Activated CD4-positive, CD25-positive, alpha-beta regulatory T cell treated with anti-CD3 and anti-CD28 coated beads, Interleukin-2, amount 50 U/mL, for 16 hours (primary cell): ENCODE measurements at regions not wholly inside any gene's neighbourhood (a gene's known extent, or its start where the extent isn't known, plus 50 kb on each side); places are given as distances from the start of the nearest gene placed in this dataset.

ENCODE experiments used
- DNase-seq: peaks from one replicate; pipeline ENCODE4 v3.0.0-alpha.2; 2020; ENCODE audit warnings: low read depth, low spot score

DNA sequence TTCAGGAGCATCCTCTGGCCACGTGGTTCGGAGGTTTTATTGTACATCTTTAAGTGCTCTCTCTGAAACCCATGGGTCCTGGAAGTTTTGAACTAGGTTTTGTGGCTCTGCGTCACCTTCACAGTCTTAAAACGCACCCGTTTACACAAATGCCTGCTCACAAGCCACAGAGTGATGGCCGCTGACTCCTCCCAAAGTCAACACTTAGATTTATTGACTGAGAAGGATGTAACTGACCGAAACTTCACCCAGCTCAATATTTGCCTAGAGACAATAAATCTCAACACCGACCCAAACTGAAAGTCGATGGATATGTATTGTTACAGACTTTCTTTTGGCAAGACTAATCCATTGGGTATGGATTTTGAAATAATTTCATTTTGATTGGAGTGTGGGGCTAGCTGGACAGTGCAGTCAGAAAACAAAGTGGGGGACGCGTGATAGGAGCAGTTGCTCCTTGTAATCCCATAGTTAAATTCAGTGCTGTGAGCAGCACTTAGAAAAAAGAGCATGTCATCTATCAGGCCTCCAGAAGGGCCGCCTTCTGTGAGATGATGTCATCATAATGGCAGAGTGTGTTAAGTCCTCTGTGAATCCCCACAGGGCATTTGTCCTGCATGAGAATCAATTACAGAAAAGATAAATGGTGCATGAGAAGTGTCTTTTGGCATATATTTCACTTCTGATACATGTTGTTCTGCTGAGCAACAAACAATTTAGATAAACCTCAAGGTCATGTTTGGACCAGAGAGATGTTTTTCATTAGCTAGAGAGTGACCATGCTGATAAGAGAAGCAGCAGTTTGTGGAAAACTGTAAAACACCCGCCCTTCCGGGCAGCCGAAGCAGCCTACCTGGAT, 183.7 kb downstream of the INO80D start:
- DNase-seq, result no peak

DNA sequence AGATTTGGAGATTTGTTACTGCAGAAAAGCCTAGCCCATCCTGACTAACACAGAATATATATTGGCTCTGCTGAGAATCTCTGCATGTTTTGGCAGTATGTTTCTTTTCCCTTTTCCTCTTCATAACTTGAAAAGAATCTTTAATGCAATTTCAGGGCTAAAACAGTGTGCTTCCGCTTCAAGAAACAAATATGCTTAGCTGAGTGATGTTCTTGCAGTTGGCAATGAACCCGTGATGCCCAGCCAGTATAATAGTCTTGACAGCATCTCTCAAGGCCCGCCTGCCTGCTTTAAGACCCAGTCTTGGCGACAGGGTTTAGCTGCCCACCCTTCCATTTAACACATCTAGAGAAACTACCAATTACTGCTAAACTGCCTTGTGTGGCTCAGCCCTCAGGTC, 184.5 kb downstream of the INO80D start:
- no peak for DNase-seq

DNA sequence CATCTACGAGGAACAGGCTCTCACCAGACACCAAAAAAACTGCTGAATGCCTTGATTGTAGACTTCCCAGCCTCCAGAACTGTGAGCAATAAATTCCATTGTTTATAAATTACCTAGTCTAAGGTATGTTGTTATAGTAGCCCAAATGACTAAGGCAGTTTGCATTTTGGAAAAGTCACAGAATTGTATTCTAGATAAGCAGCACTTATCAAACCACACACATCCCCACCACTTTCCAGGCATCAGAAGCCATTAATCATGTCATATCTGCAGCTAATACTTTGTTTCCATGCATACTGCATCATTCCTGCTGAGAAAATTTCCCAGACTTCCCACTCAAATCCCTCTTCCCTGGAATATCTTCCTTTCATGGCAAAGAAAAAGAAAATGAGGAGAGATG, 187.2 kb downstream of the INO80D start:
- DNase-seq, result no peak

DNA sequence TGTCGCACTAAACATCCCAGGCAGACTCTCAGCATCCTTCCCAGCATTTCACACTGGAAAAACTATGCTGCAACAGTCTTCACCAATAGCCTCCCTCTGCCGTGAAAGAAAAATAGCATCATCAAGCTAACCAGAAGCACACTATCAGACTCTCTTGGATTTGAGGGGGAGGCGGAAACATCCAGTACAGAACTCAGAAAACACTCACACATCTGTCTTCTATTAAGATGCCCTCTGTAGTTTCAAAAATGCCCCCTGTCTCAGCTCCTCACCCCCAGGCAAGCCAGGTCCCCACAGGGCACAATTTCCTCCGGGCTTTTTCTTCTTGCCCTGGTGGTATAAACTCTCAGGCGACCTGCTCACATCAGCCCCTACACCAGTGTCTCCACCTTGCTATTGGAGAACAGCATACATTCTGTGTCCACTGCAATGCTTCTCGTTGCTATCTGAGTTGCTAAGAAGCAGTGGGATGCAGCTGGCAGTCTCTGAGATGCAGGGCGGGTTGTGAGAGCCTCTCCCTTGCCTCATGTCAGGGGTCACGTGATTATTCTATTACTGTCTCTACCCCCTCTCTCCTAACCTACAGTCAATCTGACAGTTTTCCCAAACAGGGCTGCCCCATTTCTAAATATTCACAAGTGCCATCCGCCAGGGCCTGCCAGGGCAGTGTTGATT, 189.9 kb downstream of the INO80D start:
- DNase-seq, result no peak

DNA sequence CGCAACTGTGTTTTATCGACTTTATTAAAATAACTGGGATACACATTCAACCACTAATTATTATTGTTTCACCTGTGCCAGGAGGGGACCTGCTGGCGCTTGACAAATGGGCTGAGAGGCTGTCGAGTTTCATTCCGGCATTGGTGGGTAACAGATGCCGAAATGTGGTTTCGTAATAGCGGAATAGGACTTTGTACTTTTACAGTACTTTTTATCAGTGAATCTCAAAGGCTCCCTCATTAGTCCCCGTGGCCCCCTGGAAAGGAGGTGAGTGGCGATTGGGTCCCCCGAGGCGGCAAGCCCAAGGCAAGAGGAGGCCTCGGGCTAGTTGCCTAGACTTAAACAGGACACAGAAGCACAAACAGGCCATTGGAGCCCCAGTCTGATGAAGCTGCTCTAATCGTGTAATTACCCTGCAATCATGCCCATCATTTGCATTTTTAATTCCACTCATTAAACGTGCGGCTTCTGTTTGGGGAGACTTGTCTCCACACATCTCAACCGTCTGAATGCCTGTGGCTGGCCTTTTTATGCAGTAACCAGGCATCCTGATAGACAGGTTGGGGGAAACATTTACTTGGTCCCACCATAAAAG, 193.2 kb downstream of the INO80D start:
- DNase-seq, result no peak

DNA sequence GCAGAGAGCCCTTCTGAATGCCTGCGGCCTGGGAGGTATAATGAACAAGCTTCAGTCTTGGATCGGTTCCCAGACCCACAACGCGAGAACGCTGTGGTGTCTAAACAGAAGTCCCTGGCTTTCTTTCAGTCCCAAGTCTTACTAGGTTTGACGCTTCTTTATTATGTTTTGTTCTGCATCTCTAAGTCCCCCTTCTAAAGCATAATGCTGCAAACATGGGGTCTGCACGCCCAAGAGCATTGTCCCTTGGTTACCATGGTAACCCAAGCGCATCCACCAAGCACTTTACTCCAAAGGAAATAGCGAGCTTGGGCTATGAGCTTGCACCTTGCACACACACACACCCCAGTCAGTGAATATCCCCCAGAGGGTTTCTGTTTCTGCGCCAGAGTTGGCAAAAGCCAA, 193.7 kb downstream of the INO80D start:
- no peak for DNase-seq

DNA sequence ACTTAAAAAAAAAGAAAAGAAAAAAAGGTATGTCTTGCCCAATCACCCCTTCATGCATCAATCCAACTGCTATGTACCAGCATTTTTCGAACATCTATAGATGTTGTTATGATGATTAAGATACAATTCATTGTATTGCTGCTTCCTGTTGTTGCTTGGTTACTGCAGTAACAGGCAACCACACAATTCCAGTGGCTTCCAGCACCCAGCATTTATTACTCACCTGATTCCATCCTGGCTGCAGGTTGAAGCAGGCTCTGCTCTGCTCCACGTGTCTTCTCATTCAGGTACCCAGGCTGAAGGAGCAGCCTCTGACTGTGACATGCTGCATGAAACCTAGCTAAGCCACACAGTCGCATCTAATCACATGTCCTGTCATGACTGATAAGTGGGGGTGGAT, 196.9 kb downstream of the INO80D start:
- no peak for DNase-seq

DNA sequence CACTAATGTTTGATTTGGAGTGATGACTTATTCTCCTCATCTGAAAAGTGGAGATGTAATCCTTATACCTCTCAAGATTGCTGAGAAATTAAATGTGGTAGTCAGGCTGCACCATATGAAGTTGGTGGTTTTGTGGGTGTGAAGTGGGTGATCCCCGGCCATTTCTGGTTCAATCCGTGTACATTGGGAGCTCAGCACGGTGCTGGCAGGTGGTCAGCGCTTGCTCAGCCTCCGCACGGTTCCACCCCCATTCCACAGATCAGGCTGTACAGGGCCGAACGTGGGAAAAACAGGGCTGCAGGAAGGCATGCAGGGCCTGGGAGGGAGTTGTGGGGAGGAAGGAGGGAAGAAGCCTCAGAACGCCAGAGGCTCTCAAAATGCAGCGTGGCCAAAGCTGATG, 198.3 kb downstream of the INO80D start:
- no peak for DNase-seq

DNA sequence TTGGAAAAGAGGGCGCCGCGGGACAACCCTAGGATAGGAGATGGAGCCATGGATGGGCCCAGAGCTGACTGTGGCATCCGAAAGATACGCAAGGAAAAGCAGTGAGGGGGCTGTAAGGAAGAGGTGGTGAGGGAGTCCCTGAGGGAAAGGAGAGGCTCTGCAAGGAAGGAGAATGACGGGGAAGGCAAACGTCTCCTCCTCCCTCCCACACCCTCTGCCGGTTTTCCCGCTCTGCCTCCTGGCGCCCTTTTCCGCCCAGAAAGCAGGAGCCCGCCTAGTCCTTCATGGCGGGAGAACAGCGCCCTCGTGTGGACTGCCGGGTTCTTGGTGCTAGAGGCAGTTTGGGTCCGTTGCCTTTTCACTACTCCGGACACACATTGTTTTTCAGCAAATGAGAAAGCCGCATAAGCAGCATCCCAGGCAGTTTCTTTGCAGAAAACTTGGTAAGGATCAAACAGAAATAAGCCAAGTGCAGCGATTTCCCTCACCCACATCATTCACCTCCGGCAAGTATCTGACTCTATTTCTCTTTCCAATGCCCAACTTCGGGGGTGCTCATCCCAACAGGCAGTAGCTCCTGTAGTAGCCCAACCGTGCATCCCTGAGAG, 200.4 kb downstream of the INO80D start:
- DNase-seq, result no peak

DNA sequence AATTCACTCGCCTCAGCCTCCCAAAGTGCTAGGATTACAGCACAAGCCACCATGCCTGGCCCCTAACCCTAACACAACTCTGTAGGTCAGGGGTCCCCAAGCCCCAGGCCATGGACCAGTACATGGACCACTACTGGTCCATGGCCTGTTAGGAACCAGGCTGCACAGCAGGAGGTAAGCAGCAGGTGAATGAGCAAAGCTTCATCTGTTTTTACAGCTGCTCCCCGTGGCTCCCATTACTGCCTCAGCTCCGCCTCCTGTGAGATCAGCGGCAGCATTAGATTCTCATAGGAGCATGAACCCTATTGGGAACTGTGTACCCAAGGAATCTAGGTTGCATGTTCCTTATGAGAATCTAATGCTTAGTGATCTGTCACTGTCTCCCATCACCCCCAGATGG, 201.7 kb downstream of the NRP2 start:
- DNase-seq, result no peak

DNA sequence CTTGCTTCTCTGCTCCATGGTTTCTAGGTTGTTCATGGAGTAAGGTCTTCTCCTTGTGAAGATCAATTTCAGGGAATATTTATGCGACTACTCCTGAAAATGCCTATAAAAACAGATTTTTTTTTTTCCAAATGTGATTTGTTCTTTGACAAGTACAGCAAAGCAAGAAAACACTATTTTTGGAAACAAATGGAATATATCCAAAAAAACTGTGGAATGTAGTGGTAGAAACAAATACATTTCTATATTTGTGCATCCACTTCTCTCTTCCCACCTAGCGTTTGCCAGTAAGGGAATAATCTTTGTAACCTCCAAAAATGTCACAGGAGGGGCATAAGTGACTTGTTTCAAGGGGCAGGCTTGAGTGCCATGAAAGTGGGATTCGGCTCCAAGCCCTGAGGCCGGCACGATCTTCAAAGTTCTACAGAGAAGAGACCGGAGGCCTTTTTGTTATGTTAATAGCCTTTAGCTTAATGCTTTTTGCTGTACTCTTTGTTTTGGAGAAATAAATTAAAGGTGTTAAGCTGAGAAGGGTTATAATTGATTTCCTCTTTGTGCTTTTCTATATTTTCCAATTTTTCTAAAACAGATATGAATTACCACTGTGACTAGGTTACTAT, 200.6 kb downstream of the NRP2 start:
- no peak for DNase-seq

DNA sequence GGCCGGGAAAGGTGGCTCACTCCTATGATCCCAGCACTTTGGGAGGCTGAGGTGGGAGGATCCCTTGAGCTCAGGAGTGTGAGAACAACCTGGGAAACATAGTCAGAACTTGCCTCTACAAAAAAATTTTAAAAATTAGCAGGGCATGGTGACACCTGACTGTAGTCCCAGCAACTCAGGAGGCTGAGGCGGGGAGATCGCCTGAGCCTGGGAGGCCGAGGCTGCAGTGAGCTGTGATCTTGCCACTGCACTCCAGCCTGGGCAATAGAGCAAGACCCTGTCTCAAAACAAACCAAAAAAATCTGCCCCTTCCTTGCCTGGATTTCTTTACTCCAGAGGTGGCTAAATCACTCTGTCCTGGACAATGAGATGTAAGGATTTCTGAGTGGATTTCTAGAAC, 197.7 kb downstream of the NRP2 start:
- no peak for DNase-seq

DNA sequence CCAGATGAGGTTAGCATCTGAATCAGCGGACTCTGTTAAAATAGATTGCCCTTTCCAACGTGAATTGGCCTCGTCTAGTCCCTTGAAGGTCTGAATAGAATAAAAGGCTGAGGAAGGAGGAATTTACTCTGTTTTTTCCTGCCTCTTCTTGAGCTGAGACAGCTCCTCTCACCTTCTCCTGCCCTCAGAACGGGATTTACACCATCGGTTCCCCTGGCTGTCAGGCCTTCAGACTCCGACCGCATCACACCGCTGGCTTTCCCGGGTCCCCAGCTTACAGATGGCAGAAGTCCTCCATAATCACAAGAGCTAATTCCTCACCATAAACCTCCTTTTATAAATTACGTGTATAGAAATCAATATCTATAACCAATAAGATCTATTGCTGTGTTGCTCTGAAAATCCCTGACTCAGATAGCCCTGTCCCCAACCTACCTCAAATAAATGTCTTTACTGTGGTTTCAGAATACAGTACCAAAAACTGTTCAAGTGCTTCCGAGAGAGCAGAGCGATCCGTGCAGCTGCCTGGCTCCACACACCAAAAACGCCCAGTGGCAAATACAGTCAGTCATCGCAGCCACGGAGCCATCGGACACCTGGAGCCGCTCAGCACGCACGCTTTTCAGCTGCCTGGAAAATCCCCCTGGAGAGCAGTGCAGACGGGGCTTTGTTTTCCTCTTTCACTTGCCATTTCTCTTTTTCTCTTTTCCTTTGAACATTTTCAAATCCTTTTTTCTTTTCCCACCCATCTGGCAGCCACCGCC, 196.9 kb downstream of the NRP2 start:
- DNase-seq, result no peak

DNA sequence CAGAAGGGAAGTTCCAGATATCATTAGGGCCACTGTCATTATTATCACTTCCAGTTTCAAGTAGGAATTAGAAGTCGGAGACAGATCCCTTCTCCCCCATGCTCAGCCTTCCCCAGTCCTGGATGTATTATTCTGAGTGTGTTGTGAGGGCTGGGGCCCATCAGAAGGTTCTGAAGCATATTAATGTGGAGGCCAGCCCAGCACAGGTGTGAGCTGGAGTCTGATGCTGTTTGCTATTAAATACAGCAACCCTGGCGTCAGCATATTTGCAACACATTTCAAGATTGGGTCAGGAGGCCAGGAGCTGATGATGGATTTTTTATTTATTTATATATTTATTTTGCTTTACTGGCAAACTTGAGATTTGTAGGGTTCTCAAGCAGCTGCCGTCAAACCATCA, 195.2 kb downstream of the NRP2 start:
- DNase-seq, result no peak

DNA sequence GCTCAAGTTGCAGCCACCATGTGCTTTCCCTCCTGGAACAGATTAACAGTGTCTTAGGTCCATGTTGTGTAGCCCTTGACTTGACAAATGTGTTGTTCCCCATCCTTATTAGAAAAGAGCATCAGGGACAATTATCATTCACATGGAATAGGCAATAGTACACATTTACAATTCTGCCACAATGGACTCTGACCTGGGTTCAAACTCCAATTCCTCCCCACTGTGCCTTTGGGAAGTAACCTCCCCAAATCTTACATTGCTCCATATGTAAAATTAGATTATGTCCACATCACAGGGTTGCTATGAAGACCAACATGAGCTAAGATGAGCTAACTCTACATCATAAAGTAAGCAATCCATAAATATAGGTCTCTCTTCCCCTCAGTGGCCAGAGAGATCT, 193.8 kb downstream of the NRP2 start:
- no peak for DNase-seq

DNA sequence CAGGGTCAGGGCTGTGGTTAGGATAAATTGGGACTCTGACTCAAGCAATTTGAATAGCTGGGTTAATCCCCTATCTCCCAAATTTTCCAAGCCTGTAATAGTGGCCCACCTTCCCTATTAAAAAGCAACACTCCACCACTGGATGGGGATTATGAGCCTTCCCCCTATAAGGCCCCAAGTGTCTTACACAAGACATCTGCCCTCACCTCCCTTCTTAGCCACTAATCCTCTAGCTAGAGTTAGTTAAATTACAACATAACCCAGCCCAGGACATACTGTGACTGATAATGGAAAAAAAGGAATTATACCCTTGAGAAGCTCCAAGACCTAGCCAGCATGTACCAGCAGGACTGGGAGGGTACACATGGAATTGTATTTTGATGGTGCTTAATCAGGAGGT, 190.4 kb downstream of the NRP2 start:
- no peak for DNase-seq

DNA sequence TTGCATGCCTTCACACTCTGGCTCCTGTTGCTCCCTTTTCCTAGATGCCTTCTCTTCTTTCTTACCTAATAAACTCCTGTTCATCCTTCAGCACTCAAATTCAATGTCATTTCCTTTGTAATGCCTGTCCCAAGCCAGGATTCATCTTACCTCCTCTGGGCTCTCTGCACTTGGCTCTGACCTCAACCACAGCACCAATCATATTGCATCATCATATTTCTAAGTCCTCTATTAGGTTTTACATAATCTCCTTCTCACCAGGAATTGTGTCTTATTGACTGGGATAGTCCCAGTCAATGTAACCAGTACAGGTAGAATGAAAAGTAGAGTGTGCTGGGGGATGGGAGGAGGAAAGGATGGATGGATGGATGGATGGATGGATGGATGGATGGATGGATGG, 187.1 kb downstream of the NRP2 start:
- no peak for DNase-seq

DNA sequence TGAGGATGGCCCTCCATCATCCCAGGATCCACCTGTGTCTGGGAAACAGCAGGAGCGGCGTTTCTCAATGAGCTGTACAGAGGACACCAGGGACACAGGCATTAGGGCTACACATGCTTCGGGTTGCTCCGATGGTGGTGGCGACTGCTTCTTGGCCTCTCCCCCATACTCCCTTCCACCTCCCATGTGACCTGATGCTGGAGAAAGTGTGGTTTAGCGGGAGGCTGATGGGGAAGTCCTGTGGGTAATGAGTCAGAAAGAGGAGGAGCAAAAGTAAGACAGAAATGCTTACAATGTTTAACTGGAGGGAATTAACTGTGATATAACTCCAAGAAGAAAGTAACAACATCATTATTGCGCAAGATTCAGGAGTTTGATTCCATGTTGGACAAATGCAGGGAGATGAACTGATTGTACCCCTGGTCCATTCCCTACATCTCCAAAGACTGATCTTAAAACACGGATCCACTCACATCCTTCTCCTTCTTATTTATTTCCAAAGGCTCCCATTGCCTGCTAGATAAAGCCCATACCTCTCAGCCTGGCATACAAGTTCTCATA, 186.6 kb downstream of the NRP2 start:
- DNase-seq, result no peak

DNA sequence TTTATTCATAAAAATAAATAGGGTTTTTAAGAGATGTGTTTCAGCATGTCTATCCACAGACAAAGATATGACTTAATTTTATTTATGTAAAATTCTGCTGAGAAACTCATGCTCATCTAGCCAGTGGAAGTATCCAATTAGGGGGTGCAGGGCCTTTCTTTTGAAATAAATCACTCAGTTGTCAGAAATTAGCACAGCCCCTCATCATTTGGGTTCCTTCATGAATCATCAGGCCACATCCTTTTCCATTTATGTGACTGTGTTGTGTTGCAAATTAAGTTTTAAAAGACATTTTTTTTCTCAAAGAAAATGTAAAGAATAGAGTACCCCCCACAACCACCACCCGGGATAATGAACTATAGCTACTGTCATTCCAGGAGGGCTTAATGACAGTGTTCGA, 185.8 kb downstream of the NRP2 start:
- DNase-seq, result no peak

DNA sequence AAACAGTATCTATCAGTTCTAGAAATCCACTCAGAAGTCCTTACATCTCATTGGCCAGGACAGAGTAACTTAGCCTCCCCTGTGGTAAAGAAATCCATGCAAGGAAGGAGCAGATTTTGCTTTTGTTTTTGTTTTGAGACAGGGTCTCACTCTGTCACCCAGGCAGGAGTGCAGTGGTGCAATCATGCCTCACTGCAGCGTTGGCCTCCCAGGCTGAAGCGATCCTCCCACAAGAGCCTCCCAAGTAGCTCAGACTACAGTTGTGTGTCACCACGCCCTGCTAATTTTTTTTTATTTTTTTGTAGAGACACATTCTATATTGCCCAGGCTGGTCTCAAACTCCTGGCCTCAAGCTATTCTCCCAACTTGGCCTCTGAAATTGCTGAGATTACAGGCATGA, 185.1 kb downstream of the NRP2 start:
- DNase-seq, result no peak

DNA sequence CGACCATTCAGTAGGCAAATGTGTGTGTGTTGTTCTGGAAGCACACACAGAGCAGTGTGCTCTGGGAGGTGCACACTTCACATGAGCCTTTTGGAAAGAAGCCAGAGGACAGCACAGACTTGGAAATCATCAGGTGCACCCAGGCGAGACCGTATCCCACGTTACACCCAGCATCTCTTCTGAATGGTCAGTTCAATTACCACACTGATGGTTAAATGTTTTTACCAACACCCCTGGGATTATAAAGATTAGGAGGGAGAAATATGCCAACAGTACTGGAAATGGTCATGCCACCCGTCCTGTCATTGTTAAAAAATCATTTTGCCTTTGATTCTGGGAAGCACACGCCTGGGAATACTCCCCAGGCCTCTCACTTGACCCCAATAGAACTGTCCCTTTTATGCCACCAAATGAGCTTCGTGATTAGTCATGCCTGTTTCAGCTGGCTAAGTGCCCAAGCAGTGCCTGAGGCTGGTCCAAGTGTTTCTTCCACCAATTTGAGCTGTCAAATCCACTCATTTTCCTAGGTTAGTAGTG, 183.7 kb downstream of the NRP2 start:
- no peak for DNase-seq
